ENCODE measurements at regions not wholly inside any gene's neighbourhood (a gene's known extent, or its start where the extent isn't known, plus 50 kb on each side); places are given as distances from the start of the nearest gene placed in this dataset.
"Not testable (repeated sequence)": the region's sequence is repeated elsewhere in the genome, so short reads cannot be mapped to it uniquely, and the experiment has no call there.

DNA sequence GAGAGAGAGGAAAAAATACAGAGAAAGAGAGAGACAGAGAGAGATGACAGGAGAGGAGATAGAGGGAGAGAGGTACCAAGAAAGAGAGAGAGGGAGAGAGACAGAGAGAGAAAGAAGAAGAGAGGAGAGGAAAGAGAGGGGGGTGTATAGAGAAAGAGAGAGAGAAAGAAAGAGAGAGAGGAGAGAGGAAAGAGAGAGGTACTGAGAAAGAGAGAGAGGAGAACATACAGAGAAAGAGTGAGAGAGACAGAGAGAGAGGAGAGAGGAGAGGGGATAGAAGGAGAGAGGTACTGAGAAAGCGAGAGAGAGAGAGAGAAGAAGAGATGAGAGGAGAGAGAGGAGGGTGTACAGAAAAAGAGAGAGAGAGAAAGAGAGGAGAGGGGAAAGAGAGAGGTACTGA lies 269.4 kb downstream of the CRLF2 start:
- no peak for DNase-seq

- no peak for DNase-seq
These were observed 271.8 kb downstream of the CRLF2 start for GRCh38 chrX:940691-941090.

GRCh38 chrX:936979-937769 lies 275.3 kb downstream of the CRLF2 start:
- DNase-seq, result no peak

- DNase-seq, result no peak
These were observed 278.8 kb downstream of the CRLF2 start for GRCh38 chrX:933611-934010.

DNA sequence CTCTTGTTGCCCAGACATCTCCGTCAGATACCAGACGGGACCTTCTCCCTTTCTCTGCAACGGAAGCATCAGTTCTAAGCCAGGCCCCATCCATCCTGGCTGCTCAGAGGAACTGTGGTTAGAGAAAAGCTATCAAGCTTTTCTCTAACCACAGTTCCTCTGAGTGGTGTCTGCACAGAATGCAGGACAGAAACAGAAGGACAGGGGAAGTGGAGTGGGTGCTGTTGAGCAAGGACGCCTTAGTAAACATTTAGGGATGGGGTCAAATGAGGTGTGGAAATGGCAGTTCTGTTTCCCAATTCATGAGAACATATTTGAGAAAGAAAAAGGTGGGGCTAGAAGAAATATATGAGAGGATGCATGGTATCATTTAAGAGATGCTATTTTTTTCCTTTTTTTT lies 283.8 kb downstream of the CRLF2 start:
- no peak for DNase-seq

DNA sequence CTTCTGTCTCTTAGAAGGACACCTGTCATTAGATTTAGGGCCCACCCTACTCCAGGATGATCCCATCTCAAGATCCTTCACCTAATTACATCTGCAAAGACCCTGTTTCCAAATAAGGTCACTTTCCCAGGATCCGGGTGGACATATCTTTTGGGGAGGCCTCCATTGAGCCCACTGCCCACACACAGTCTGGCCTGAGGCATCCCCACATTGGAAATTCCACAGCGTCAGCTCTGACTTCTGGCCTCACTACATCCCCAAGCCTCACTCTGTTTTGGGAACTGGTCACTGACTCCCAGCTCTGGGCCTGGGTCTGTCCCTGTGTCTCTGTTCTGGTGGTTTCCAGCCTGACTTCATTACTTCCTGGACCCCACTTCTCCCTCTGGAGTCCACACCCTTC lies 285.5 kb downstream of the CRLF2 start:
- no peak for DNase-seq

GRCh38 chrX:926070-926469 lies 286.4 kb downstream of the CRLF2 start:
- no peak for DNase-seq

DNA sequence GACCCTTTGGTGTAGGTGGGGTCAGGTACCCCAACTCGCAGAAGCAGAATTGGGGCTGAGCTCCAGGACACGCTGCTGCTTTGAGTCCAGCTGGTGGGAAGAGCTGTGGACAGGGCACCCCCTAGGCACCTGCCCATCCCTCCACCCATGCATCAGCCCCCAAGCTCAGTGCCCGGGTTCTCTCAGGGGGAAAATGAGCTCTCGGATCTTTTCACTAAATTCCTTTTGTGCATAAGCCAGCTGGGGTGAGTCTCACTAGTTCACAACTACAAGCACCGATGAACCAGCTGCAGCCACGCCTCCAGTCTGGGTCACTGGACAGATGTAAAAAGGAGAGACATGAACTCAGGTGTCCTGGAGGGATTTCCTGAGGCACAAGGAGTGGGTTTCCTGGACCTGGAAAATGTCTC lies 286.8 kb downstream of the CRLF2 start:
- DNase-seq, result no peak

DNA sequence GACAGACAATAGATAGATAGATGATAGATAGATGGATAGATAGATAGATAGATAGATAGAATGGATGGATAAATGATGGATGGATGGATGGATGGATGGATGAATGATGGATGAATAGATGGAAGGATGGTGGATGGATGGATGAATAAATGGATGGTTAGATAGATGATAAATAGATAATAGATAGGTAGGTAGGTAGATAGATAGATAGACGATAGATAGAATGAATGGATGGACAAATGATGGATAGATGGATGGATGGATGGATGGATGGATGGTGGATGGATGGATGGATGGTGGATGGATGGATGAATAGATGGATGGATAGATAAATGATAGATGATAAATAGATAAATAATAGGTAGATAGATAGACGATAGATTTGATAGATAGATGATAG lies 287.4 kb downstream of the CRLF2 start:
- no peak for DNase-seq

- no peak for DNase-seq
These were observed 288.4 kb downstream of the CRLF2 start for GRCh38 chrX:924017-924416.

DNA sequence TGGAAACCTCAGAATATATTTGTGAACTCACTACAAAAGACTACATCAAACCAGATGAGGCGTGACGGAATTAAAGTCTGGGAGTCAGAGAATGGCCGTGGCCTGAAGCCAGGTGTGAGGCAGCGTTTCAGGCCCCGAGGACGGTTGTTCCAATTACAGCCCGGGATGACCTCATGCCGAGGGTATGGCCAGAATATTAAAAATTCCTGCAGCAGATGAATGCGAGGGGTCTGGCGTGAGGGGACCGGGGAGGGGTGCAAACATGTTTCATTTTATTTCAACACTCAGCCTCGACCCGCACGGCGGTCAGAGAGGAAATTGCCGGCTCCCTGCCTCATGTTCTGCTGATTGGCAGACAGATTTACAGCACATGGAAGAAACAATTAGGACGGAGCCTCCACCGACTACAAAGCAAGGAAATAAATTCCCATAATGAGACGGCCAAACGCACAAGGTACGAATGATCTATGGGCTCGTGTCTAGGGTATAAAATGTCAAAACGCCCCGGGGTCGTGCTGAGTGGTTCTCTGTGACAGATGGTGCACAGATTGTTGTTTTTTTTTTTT lies 289.7 kb downstream of the SHOX start:
- no peak for DNase-seq

DNA sequence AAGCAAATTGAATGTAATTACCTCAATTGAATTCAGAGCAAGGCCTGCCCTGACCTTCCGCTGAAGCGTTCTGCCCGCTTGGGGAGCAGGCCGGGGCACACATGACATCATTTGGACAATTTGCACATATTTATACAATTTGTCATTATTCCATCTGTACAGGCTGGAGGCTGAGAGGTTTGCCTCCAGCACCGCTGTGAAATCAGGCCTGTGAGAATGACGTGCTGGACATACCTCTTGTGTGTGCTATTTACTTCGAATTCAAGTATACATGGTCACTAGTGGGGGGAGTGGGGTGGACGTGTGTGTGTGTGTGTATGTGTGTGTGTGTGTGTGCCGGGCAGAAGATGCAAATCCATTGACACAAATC lies 285.6 kb downstream of the SHOX start:
- DNase-seq, result no peak

- DNase-seq, result no peak
These were observed 285.0 kb downstream of the SHOX start for GRCh38 chrX:915427-916229.

DNA sequence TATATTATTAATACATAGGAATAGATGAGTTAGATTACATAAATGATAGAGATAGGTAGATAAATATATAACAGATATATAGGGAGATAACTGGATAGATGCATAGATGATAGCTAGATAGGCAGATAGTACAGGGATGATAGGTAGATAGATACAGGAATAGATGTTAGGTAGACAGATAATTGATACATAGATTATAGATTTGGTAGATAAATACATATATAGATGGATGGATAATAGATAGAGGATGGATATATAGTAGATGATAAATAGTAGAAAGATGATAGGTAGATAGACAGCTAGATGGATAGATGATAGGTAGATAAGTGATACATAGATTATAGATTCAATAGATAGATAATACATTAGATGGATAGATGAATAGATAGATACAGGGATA lies 283.6 kb downstream of the SHOX start:
- DNase-seq, result no peak

DNA sequence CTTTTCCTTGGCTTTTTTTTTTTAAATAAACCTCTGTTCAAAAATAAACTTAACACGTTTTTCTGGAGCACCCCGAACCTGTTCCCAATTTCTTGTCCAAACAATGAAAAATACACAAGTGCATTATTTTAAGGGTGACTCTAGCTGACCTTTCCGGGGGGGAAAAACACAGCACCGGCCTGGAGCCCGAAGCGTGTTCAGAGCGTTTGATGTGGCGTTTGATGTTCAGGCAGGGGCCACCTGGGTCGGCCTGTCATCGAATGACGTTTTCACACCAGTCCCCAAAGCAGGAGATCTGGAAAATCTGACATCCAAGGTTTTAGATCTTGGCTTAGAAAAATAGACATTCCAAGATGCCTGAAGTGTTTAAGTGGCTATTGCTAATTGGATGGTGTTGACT lies 282.1 kb downstream of the SHOX start:
- DNase-seq, result no peak

DNA sequence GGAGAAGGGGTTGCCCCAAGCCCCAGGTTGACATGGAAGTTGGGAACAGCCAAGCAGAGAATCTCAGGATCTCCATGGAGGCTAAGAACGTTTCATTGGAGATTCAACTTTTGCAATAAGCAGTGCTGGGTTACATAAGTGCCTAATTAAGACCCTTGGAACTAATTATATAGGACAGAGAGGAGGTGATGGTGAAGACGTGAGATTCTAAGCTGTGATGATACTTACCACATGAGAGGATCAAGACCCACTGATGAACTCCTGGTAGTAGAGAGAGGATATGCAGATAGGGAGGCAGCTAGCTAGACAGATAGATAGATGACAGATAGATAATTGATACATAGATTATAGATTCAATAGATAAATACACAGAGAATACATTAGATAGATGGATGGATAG lies 278.5 kb downstream of the SHOX start:
- not testable (repeated sequence) for DNase-seq

GRCh38 chrX:906586-906985 lies 276.0 kb downstream of the SHOX start:
- no peak for DNase-seq

GRCh38 chrX:905848-906566 lies 275.4 kb downstream of the SHOX start:
- DNase-seq, result no peak

DNA sequence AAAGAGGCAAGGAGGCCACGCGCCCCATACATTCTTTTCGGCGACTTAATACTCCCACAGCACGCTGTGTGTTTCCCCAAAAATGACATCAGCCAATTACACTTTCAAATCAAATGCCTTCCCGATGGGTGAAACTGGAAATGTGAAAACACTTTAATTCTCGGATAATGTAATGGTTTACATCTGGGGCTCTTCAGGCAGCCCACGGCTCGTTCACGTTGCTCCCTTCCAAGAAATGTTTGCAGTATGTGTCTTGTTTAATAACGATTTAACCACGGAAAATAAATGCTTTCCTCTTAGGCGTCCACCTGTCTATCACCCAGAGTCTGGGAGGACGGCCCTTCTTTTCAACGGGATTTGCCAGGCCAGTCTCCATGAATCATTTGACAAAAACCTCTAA lies 272.5 kb downstream of the SHOX start:
- no peak for DNase-seq

DNA sequence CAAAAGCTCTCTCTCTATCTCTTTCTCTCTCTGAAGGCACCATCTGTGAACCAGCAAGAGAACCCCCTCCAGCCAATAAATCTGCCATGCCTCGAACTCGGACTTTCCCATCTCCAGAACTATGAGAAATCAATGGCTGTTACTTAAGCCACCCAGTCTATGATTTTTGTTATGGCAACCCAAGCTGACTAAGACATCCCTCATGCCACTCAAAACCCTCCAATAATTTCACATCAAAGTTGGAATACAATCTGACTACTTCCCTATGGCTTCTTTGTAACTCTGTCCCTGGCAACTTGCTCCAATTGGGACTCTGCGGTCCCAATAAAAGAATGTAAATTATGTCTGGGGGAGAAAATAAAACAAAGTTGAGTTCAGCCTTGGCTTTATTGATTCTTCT lies 265.7 kb downstream of the SHOX start:
- no peak for DNase-seq

DNA sequence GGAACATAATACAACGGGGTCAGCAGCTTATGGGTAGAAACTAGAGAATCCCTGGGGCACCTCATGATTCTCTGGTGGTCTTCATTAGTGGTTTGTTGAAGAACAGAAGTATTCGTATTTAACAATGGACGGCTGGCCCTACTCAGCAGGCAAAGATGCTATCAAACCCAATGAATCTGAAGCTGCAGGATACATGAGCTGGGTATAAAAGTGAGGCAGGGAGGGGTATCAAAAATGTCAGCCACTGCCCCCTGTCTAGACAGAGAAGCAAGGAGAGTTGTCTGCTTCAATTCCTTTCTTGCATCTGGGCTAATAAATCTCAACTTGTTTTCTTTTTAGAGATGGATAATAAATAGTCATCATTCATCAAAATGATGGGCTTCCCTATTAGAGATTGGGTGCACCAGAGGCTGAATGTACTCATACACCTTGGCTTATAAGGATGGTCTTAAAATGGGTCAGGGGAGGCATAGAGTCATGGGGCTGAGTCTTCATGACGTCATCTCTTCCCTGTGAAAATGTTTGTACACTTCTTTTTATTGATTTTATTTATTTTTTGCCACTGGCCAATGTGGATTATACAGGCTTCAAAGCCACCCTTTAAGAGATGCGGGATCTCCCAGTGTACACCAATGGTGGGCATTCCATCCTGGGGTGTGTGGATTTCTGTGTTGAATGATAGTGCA lies 259.5 kb downstream of the SHOX start:
- no peak for DNase-seq

DNA sequence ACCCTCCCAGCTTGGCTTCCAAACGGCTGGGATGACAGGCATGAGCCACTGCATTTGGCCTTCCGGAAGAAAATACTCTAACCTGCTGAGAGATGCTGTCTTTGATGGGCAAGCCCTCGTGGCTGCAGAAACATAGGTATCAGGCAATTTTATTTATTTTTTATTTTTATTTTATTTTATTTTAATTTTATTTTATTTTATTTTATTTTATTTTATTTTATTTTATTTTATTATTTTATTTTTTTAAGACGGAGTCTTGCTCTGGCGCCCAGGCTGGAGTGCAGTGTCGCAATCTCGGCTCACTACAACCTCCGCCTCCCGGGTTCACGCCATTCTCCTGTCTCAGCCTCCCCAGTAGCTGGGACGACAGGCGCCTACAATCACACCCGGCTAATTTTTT lies 257.1 kb downstream of the SHOX start:
- DNase-seq, result not testable (repeated sequence)

DNA sequence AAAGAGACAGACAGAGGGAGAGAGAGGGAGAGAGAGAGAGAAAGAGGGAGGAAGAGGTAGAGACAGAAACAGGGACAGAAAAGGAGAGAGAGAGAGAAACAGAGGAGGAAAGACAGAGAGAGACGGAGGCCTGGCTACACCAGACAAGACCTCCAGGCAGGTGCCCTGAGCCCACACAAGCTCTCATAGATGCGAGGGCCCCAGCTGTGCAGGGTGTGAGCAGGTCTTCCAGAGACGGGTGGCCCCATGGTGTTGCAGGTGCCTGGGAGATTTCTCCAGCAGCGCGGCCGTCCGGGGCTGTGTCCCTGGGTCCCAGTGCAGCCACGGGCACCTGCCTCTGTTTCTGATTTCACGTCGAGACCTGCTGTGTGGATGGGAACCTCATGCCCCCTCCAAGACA lies 253.0 kb downstream of the SHOX start:
- no peak for DNase-seq
